ENCODE measurements at regions not wholly inside any gene's neighbourhood (a gene's known extent, or its start where the extent isn't known, plus 50 kb on each side); places are given as distances from the start of the nearest gene placed in this dataset.

DNA sequence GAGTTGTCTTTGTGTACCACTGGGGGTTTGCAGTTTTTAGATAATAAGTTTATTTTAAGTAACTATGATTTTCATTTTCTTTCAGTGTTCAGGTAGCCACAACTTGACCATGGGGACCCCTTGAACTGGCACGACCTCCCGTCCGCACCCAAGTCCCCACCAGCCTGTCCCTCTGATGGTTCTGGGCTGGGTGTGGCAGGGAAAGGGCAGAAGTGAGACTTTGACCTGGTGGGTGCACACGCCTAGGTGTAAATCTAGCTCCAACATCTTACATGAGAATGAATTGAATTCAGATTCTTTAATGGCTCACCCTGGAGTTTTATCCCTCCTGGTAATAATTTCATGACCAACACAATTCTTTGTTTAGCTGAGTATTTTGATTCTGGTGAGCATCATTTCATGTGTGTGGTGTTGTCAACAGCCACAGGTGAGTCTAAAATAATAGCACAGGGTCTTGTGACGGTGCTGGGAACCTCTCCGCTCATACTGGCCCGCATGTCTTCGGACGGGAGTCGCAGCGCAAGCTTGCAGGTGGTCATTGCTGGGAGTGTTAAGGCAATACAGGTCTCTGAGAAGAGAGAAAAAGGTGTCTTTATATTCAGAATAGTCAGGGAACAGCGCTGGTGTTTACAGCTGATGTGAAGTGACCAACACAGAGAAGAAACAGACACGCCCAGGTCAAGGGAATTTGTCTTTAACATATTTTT is 50.8 kb upstream of the POFUT2 start:
- no peak for DNase-seq (ENCODE audit: low read depth, low spot score)
- in situ Hi-C loops (cut with HindIII; ENCODE audit: low pct_unique_long_range_greater_than_20kb, low sequenced_read_pairs), result no loop called here

DNA sequence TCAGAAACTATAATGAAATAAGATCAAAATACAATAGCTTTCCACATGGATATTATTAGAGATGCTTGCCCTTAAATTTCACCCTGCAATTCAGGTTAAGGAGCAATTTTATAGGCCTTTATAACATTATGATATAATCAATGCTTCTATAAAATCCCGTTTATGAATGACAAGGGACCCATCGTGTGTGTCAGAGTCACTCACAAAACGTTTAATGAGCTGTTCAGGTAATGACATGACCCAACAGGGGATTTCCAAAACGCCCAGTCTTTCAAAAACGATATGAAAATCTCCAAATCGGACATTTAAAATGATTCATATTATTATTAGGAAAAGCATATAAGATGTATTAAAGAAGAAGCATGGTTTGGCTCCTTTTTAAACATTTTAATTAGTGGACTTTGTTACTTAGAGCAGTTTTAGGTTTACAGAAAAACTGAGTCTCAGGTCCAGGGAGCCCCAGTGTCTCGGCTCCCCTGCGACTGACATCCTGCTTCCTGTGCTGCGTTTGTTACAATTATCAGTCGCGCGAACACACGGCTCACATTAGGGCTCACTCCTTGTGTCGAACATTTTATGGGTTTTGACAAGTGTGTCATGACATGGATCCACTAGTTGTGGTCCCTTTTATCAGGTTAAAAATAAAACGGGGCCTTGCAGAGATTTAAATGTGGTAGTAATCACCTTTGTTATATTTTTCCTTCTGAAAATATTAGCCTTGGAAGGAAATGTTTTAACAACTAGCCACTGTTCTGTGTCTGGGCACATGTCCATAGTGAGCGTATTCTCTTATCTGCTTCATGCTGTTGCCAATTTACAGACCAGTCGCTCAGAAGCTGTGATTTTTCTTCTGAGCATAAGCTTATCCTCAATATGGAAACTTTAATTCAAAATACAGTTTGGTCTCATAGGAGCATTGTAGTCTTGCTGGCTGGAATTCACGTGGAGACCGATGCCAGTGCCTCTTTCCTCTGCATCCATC is 52.0 kb upstream of the POFUT2 start:
- no peak for DNase-seq (ENCODE audit: low read depth, low spot score)
- in situ Hi-C loops (cut with HindIII; ENCODE audit: low pct_unique_long_range_greater_than_20kb, low sequenced_read_pairs), result no loop called here

GRCh38 chr21:45340515-45340914 is 52.8 kb upstream of the POFUT2 start:
- DNase-seq (ENCODE audit: low read depth, low spot score), result no peak
- in situ Hi-C loops (cut with HindIII; ENCODE audit: low pct_unique_long_range_greater_than_20kb, low sequenced_read_pairs), result no loop called here

- in situ Hi-C loops (cut with HindIII; ENCODE audit: low pct_unique_long_range_greater_than_20kb, low sequenced_read_pairs), result no loop called here
- no peak for DNase-seq (ENCODE audit: low read depth, low spot score)
These were observed 53.6 kb upstream of the POFUT2 start for GRCh38 chr21:45341261-45341660.

DNA sequence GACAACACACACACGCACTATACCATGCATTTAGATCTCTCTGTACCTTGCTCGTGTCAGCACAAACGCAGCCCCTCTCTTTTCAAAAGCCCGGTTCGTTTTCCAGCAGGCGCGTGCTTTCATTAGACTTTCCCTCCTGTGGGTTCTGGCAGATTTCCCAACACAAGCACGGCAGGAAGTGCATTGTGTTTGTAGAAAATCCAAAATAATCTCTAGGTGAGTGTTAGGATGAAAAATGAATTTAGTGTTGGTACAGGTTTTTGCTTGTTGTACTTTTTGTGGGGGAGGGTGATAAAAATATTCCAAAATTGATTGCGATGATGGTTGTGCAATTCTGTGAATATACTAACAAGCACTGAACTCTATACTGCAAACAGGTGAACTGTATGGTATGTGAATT is 54.1 kb upstream of the POFUT2 start:
- no peak for DNase-seq (ENCODE audit: low read depth, low spot score)
- in situ Hi-C loops (cut with HindIII; ENCODE audit: low pct_unique_long_range_greater_than_20kb, low sequenced_read_pairs), result no loop called here

DNA sequence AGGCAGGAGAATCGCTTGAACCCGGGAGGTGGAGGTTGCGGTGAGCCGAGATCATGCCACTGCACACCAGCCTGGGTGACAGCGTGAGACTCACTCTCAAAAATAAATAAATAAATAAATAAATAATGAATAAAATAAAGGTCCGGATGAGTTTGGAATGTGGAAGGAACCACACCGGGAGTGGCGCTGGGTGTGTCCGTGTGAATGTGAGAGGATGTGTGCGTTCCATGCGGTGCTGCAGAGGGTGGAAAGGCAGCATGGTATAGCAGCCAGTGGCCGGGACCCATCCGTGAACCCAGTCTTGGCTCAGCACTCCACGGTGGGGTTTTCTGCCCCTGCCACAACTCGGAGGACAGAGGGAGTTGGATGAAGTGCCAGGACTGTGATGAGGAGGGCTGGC is 56.2 kb upstream of the POFUT2 start:
- in situ Hi-C loops (cut with HindIII; ENCODE audit: low pct_unique_long_range_greater_than_20kb, low sequenced_read_pairs), result no loop called here

DNA sequence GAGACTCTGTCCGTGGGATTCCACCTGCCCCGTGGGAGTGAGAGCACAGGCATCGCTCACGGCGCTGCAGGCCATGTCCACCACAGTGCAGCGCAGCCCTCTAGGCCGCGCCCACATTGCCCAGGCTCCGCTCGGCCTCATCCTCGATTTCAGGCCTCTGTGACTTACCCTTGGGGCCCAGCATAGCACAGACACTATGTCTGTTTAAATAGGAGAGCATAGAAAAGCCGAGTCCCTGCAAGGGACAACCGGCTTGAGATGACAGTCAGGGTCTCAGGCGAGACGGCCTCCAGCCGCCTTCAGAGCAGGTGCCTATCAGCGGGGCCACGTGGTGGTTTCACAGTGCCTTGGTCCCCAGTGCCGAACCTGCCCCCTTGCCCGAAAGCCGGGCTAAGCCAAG is 56.9 kb upstream of the POFUT2 start:
- no peak for DNase-seq (ENCODE audit: low read depth, low spot score)
- in situ Hi-C loops (cut with HindIII; ENCODE audit: low pct_unique_long_range_greater_than_20kb, low sequenced_read_pairs), result no loop called here

More for the DNA sequence above, 56.2 kb upstream of the POFUT2 start:
- no peak for DNase-seq (ENCODE audit: low read depth, low spot score)

- no peak for DNase-seq (ENCODE audit: low read depth, low spot score)
- in situ Hi-C loops (cut with HindIII; ENCODE audit: low pct_unique_long_range_greater_than_20kb, low sequenced_read_pairs), result no loop called here
These were observed 57.8 kb upstream of the COL18A1 start for GRCh38 chr21:45347048-45347711.

GRCh38 chr21:45347712-45348499 is 57.1 kb upstream of the COL18A1 start:
- in situ Hi-C loops (cut with HindIII; ENCODE audit: low pct_unique_long_range_greater_than_20kb, low sequenced_read_pairs), result no loop called here

GRCh38 chr21:45348591-45349327 is 56.2 kb upstream of the COL18A1 start:
- in situ Hi-C loops (cut with HindIII; ENCODE audit: low pct_unique_long_range_greater_than_20kb, low sequenced_read_pairs), result no loop called here
- no peak for DNase-seq (ENCODE audit: low read depth, low spot score)

More at GRCh38 chr21:45347712-45348499, 57.1 kb upstream of the COL18A1 start:
- DNase-seq (ENCODE audit: low read depth, low spot score), result no peak

DNA sequence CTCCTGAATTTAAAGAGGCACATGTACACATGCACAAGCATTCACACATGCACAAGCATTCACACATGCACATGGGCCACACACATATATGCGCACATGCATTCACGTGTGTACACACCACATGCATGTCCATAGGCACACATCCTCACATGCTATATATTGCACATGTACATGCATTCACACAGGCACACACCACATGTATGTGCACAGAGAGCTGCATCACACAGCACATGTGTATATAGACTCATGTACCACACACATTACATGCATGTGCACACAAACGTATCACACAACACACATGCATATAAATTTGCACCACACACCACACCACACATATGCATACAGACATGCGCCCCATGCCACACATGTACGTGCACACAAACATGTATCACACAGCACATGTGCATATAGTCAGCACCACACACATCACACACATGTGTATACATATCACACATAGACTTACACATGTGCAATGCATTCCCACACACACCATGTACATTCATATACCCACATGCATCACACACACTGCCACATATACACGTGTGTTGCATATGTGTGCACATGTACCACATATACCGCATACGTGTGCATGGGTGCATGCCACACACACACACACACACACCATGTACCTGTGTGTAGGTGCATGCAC is 54.6 kb upstream of the COL18A1 start:
- in situ Hi-C loops (cut with HindIII; ENCODE audit: low pct_unique_long_range_greater_than_20kb, low sequenced_read_pairs), result no loop called here
- DNase-seq (ENCODE audit: low read depth, low spot score), result no peak

GRCh38 chr21:45351061-45351460 is 53.9 kb upstream of the COL18A1 start:
- no peak for DNase-seq (ENCODE audit: low read depth, low spot score)
- in situ Hi-C loops (cut with HindIII; ENCODE audit: low pct_unique_long_range_greater_than_20kb, low sequenced_read_pairs), result no loop called here

GRCh38 chr21:45351526-45352275 is 53.3 kb upstream of the COL18A1 start:
- in situ Hi-C loops (cut with HindIII; ENCODE audit: low pct_unique_long_range_greater_than_20kb, low sequenced_read_pairs), result no loop called here
- DNase-seq (ENCODE audit: low read depth, low spot score), result no peak

DNA sequence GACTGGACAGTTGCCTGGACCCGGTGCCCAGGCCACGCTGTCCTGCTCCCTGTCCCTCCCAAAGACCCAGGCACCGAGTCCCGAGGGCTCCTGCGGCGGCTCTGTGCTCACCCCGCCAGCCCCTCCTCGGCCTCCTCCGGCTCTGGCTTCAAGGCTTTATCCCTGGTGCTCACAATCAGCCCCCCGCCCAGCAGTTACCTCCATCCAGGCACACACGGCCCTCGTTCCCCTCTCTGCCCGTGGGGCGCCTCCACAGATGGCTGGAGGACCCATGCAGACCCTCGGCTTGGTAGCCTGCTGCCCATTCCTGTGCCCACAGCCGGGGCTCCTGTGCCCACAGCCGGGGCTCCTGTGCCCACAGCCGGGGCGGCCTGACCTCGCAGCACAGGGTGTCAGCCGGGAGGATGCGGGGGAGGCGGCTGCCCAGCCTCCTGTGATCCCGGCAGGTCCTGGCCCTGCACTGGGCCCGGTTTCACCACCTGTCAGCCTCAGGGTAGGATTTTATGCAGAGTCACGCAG is 52.3 kb upstream of the COL18A1 start:
- DNase-seq (ENCODE audit: low read depth, low spot score), result no peak
- in situ Hi-C loops (cut with HindIII; ENCODE audit: low pct_unique_long_range_greater_than_20kb, low sequenced_read_pairs), result no loop called here

GRCh38 chr21:45353200-45353599 is 51.8 kb upstream of the COL18A1 start:
- in situ Hi-C loops (cut with HindIII; ENCODE audit: low pct_unique_long_range_greater_than_20kb, low sequenced_read_pairs), result no loop called here
- no peak for DNase-seq (ENCODE audit: low read depth, low spot score)

DNA sequence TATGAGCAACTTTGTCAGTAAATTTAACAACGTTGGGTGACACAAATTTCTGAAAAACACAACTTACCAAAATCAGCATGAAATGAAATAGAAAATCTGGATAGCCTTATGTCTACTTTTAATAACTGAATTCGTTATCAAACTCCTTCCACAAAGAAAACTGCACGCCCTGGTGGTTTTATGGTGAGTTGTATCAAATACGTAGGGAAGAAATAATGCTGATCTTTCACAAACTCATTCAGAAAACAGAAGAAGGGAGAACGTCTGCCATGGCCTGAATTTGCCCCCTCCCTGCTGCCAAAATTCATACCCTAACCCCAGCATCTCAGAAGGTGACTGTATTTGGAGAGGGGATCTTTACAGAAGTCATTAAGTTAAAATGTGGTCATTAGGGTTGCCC is 50.0 kb upstream of the COL18A1 start:
- peak; percentile 13 for DNase-seq (ENCODE audit: low read depth, low spot score)
- in situ Hi-C loops (cut with HindIII; ENCODE audit: low pct_unique_long_range_greater_than_20kb, low sequenced_read_pairs), result no loop called here
